ENCODE measurements at regions not wholly inside any gene's neighbourhood (a gene's known extent, or its start where the extent isn't known, plus 50 kb on each side); places are given as distances from the start of the nearest gene placed in this dataset.

DNA sequence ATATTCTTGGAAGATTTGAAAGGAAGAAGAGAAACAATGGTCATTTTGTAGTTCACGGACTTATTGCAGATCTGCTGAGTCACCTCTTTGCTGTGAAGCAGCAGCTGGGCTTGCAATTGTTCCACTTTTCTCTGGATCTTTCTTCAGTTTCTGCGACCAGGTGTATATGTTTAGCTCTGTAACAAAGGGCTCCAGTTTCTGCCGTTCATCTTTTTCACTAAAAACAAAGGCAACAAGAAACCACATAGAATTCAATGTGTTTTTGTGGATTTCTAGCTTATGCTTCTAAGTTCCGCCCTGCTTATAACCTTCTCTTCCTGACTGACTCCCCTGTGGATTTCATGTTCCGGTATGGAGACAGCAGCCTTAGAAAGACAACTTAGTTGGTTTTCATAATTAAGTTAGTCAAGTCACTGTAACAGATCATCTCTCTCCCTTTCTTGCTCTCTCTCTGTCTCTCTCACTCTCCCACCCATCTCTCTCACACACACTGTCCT lies 121.6 kb upstream of the EPHA5 start:
- peak in 1 of 2 donors; percentile 16 for DNase-seq (ENCODE audit: low read depth in 2 of 2)

DNA sequence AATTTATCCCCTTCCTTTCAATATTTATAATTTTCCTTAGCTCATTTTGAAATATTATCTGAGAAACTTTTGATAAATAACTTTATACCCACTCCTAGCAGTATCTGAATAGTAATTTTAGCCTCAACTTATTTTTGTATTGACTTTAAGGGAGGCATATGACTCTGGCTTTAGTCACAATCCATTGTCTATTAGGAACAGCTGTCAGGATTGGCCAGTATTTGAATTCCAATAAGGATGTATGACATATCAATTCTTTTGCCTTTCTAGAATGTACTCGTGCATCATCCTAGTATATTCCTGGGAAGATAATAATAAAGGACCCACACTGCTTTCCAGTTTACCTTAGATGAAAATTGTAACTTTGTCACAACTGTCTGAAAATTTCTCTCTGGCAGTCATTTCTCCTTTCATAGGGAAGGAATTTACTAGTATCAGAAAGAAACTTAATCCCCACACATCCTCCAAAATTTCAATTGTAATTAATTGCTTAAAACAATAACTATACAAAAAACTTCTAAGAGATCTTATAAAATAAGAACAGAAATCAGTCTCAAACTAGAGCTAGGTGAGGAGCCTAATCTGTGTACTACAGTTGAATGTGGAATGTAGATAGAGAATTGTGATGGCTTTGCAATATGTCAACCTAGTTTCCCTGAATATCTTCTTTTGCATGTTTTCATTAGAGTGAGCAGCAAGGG lies 121.0 kb upstream of the EPHA5 start:
- no peak for DNase-seq (ENCODE audit: low read depth in 2 of 2)

DNA sequence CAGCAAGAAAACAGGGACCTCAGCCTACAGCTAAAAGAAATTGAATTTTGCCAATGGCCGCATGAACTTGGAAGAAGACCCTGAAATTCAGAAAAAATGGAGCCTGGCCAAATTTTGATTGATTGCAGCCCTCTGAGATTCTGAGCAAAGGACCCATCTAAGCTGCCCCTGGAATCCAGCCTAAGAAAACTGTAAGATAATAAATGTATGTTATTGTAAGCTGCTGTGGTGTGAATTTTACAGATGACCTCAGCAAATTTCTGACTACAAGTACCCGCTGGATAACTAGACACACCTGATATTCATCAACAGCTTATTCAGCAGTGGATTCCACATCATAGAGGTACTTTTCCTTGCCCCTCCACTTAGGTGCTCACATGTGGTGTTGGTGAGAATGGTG lies 119.5 kb upstream of the EPHA5 start:
- DNase-seq (ENCODE audit: low read depth in 2 of 2): no peak

DNA sequence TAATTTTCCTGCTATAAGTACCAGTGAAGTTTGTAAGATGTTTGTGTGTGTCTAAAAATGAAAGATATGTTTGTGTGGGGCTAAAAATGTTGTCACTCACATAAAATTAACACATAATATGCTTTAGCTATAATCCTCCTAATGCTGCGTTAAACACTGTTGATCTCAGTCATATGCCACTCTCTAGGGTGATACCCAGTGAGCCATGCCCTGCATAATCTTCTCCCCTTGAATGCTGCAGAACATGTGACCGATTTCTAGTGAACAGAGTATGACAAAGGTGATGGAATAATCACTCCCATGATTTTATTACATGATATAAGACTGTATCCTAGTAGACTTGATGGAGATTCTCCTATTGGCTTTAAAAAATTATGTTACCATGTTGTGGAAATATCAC lies 119.1 kb upstream of the EPHA5 start:
- DNase-seq (ENCODE audit: low read depth in 2 of 2): no peak

DNA sequence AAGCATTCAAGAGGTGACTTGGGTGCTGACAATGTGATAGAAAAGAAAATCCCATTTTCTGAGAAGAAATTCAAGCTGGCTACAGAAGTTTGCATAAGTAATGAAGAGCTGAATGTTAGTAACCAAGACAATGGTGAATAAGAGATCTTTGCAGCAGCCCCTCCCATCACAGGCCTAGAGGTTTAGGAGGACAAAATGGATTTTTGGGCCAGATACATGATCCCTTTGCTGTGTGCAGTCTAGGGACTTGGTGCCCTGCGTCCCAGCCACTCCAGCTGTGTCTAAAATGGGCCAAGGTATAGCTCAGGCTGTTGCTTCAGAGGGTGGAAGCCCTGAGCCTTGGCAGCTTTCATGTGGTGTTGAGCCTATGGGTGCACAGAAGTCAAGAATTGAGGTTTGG lies 107.0 kb upstream of the EPHA5 start:
- no peak for DNase-seq (ENCODE audit: low read depth in 2 of 2)

DNA sequence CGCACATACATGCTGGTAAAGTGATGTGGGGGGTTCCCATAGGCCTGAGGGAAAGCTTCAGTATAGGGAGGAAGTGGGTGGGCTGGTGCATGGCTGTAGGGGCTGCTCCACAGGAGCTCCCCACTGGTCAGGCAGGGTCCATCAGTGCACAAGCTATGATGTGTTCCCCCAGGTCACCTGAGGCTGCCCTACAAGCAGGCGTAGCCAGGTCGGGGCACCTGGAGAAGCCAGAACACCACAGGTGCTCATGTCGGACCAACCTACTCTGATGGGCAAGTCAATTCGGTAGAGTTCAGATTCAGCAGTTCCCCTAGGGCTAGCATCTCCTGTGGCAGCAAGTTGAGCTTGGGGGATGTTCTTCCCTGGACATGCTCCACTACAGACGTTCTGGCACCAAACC lies 103.3 kb upstream of the EPHA5 start:
- DNase-seq (ENCODE audit: low read depth in 2 of 2): no peak

DNA sequence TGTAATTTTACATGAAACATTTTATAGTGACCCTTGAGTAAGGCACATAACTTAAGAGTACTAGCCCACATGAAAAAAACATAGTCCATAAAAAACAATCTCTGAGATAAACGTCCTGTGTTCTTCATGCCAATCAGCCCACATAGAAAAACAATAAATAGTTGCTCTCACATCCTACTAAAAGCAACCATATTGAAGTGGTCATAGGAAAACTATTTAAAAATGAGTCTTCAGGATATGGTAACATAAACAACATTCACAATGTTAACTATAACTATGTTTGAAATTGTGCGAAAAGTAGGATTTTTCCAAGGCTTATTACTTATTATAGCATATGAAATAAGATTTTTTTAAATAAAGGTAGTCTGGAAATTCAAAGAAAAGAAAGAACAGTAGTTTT lies 77.1 kb upstream of the EPHA5 start:
- DNase-seq (ENCODE audit: low read depth in 2 of 2): no peak

DNA sequence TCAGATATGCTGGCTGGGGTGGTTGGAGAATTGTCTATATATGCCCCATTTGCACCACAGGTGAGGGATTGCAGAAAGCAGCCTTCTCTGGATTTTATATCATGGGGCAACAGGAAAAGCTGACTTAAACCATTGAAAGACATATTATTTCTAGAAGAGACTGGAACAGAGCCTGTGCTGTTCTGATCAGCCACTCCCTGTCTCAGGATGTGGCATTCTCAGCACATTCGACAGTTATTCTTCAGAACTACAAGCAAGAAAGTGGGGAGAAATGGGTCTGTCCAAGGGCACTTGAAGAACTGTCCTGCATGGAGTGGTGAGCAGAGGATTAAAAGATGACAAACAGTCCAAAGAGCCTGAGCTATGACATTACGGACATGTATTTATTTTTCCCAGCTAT lies 67.8 kb upstream of the EPHA5 start:
- no peak for DNase-seq (ENCODE audit: low read depth in 2 of 2)

DNA sequence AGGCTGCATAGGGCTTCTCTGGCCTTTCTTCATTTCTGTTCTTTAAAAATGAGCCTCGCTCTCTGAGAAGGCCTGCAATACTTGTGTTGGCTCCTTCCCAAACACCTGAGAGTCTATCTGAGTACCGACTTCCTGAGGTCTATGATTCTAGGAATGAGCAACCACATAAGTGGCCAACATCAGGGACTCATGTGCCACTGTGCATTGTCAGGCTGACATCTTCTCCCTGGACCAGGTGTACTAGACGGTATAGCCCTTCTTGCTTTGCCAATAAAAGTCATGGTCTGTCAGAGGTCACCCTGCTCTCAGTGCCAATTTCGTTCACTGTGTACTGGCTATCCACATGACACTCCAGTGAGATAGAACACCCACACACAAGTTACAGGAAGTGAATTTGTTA lies 67.4 kb upstream of the EPHA5 start:
- DNase-seq (ENCODE audit: low read depth in 2 of 2): no peak

DNA sequence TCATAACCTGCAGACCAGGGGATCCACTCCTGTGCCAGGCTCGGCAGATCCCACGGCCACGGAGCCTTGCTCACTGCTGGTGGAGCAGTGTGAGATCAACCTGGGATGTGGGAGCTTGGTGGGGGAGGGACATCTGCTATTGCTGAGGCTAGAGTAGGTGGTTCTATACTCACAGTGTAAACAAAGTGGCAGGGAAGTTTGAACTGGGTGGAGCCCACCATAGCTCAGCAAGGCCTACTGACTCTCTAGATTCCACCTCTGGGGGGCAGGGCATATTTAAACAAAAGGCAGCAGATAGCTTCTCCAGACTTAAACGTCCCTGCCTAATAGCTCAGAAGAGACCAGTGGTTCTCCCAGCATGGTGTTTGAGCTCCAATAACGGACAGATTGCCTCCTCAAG lies 54.7 kb upstream of the EPHA5 start:
- no peak for DNase-seq (ENCODE audit: low read depth in 2 of 2)
